Activated gamma-delta T cell treated with anti-CD3 and anti-CD28 coated beads, Interleukin-2, amount 50 U/mL, for 16 hours (primary cell): ENCODE measurements at regions not wholly inside any gene's neighbourhood (a gene's known extent, or its start where the extent isn't known, plus 50 kb on each side); places are given as distances from the start of the nearest gene placed in this dataset.

Experiments used
- DNase-seq: peaks from one replicate; pipeline ENCODE4 v3.0.0-alpha.2; 2020; ENCODE audit warnings: low read depth

- no peak for DNase-seq
These were observed 733.0 kb downstream of the RPS29 start for GRCh38 chr14:48853159-48853558.

DNA sequence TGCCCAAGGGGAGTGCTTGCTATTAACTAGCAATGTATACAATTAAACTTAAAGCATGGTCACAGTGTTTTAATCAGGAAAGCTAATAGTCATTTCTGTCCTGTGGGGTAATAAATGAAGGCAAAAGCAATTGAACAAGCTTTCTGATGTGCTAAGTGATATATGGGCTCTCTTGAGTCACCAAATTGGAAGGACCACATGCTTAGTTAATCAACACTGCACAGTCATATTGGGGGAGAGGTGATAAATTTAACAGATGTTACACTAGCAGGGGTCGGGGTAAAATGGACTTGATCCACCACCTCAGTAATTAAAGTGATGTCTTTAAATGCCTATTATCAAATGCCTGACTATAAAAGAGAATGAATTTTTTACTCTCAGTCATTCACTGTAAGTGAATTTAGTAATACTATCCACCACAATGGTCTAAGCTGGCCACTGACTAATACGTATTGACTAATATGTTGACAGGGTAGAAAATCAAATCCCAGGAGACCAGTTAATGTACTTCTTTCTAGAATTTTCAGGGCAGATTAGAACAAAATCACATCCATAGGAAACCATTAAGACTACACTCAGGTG, 736.3 kb downstream of the RPS29 start:
- no peak for DNase-seq

DNA sequence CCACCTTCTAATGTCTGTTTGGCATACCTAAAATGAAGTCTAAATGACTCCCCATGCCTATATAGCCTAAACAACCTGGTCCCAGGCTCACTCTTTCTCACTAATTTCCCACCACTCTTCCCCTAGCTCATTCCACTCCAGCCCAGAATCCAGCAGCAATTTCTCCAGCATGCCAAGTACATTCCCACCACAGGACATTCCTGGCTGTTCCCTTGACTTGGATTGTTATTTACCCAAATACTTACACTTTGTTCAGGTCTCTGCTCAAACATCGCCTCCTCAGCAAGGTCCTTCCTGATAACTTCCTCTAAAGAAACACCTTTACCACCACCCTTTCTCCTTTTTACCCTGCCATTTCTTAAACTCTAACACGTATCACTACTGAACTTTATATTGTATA, 743.4 kb downstream of the RPS29 start:
- DNase-seq: no peak

DNA sequence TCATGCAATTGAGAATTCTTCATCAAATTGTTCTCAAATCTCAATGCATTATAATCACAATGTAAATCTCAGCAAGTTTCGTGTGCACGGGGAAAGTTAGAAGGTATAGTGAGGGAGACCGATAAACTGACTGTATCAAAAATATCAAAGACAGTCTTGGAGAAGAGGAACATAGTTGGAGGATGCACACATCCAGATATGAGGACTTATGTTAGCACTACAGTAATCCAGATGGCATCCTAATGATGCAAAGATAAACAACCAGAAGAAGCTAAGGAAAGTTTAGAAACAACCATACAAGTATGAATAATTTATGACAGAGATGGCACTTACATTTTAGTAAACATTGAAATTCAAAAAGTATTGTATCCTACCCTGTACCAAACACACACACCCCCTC, 760.1 kb downstream of the RPS29 start:
- no peak for DNase-seq

DNA sequence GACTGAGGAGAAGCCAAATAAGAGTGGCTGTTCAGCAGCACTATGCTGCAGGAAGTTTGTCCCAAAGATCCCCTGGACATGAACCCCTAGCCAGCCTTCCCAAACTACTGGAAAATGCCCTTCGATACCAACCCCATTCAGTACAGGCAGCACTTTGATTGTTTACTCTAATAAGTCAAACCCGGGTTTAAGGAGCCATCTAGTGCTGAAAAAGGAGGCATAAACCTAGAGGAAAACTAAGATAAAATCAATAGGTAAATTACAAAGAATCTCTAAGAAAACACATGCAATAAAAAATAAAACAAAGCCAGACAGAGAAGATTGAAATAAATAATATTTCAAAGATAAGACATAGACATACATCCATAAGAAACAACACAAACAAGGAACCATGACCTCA, 771.6 kb downstream of the RPS29 start:
- DNase-seq: no peak

DNA sequence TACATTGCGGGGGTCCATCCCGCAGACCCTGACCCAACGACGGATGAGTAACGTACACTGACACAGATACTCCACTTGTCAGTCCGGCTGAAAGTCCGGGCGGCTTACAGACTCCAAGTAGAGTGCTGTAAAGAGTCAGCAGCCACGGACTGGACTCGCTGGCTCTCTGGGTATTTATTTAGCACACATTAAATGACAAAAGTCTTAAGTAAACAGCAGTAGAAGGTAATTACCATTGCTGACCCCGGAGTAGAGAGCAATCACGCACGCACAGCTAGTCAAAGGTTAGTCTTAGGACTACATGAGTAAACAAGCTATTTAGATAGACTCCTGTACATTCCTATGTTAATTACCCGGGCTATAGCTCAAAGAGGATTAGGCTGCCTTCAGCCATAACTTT, 780.9 kb downstream of the RPS29 start:
- DNase-seq: no peak

DNA sequence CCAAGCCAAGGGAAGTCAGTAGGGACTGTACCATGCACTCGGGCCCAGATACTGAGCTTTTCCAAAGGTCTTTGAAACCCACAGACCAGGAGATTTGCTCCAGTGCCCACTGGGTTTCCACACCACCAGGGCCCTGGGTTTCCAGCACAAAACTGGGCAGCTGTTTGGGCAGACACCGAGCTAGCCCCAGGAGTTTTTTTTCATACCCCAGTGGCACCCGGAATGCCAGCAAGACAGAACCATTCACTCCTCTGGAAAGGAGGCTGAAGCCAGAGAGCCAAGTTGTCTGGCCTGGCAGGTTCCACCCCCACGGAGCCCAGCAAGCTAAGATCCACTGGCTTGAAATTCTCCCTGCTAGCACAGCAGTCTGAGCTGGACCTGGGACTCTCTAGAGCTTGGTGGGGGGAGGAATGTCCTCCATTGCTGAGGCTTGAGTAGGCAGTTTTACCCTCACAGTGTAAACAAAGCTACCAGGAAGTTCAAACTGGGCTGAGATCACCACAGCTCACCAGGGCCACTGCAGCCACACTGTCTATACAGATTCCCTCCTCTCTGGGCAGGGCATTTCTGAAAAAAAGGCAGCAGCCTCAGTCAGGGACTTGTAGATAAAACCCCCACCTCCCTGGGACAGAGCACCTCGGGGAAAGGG, 793.7 kb downstream of the RPS29 start:
- DNase-seq: no peak

DNA sequence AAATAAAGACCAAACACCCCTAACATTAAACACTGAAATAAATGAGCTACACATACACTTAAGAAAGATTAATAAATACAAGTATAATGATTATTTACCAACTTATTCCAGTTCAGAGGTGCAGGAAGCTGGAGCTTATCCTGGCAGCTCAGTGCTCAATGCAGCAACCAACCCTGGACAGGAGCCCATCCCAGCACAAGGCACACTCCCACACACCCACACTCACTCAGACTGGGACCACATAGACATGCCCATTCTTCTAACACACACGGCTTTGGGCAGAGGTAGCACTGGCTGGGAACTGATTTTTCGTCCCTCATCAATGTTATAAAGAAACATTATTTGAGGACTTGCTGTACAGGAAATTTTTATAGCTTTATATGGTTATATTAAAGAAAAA, 797.4 kb downstream of the RPS29 start:
- DNase-seq: no peak

DNA sequence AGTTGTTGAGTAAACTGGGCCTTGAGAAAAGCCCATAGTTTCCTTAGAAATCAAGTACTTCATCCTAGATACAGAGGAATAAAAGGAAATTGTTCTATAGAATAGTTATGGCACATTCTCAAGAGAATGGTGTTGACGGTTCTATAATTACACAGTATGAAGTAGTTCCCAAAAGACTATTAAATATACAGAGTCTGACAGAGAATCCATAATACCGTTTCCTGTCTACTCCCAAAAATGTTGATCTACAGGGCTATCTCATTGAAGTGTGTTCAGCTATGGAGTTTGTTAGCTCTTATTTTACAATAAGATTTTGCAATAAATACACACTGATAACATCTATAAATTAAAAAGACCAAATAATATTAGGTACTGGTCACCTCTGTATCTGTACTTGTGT, 799.7 kb downstream of the RPS29 start:
- DNase-seq: no peak

- DNase-seq: no peak
These were observed 814.5 kb downstream of the RPS29 start for GRCh38 chr14:48771717-48772116.

- DNase-seq: no peak
These were observed 834.9 kb downstream of the RPS29 start for GRCh38 chr14:48751293-48751692.

DNA sequence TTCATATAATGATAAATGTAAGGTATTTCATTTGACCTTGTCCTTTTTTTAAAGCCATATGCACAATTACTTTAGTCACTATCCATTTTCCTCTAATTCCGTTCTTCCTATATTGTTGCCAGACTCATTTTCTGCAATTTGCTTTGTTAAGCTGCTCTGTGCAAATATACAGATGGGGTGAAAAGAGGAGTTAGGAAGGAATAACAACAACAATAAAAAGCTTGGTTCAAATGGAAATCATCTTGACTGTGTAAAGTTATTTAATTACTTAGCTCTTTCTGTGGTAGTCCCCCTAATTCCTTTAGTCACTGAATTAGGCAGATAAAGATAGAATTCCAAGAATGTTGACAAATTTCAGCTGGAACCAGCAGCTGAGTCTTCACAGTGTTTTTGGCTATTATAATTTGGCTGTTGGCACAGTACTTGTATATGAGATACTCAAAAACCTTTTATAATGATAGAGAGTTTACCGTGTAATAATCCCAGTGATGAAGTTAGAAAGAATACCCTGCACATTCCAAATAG, 838.0 kb downstream of the RPS29 start:
- DNase-seq: no peak

DNA sequence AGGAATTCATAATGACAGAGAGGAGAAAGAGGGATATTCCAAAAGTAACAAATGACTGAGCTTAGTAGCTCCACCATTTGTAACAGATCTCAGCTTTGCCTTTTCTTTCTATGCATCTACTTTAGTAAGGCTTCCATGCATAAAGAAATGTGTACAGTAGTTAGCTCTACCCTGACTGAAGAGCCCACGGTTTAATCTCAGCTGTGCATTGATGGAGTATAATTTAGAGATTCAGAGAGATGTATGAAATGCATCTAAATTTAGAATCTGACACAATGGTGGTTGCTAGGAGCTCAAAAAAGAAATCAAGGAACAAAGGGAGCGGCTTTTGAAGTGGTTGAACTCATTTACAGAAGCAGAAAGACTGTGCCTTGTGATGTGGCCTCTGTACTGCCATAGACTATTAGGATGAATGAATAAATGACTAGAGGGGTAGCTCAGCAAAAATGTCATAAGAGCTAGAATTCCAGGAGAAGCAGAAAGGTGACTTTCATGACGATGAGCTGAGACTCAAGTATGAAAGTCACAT, 838.6 kb downstream of the RPS29 start:
- no peak for DNase-seq

- DNase-seq: no peak
These were observed 842.0 kb downstream of the RPS29 start for GRCh38 chr14:48744202-48744601.

- DNase-seq: no peak
These were observed 847.8 kb downstream of the RPS29 start for GRCh38 chr14:48738186-48738925.

- no peak for DNase-seq
These were observed 850.6 kb downstream of the RPS29 start for GRCh38 chr14:48735607-48736006.

- DNase-seq: no peak
These were observed 854.9 kb downstream of the RPS29 start for GRCh38 chr14:48731260-48731659.

DNA sequence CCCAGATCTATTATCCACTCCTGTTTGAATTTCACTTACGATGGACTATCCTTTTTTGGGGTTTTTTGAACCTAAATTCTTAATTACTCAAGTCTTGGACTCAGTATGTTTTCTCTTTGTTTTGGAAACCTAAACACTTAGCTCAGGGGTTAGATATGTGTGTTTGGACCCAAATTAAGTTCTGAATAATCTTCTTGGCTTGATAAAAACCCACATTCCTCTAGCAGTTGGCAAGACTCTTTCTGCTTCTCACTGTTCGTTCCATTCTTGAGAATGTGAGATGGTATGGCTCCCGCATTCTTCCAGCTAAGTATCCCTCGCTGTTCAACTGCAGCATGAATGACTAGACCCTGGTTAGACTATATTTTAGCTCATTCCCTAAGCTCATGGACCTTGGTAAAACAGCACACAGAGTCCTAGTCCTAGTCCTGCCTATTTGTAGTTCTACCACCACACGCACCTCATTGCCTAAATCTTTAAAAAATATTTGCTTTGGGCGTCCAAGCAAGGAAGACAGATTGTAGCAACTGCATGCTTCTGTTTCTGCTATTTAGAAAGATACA, 860.0 kb downstream of the RPS29 start:
- DNase-seq: no peak

DNA sequence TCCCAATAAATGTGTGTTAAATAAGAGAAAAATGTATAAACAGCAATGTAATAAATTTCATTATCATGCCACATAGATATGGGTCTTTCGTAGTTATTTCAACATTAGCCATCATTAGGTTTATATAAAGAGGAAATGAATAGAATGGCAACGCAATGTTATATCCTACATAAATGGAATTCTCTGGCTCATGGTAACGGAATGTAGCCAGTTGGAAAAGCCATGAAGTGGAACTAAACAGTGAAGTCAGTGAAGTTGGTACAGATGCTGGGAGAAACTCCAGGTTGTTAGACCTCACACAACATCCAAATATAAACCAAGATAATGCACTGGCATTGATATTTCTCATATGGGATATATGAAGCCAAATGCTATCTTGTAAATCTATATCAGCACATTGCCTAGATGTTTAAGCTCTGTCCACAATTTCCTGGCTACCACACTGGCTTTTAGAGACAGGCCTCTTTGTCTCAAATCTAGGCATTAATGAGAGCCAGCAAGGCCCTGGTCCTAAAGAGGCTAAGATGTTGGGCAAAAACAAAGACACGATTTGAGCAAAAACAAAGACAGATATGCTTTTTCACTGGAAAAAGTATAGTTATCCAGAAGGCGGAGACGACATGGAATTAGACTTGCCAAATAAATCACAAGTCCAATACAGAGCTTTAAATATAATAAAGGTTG, 861.0 kb downstream of the RPS29 start:
- no peak for DNase-seq

GRCh38 chr14:48723841-48724495, 862.2 kb downstream of the RPS29 start:
- no peak for DNase-seq

DNA sequence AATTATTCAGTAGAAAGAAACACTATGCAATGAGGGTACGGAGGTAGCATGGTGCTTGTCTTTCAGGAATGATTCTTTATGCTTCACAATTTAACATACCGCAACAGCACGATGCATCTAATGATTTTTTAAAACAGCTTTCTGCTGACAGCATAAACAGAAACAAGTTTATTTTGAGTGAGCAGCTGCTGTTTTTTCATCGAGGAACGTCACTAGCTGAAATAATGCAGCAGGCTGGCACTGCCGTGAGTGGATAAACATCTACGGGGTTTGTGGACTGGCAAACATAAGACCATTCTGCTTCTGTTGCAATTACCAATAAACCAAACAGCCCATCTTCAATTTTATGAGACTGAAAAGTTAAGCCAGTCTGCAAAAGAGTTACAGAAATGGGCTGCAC, 871.8 kb downstream of the RPS29 start:
- DNase-seq: no peak

GRCh38 chr14:48710133-48710532, 876.0 kb downstream of the RPS29 start:
- DNase-seq: no peak
